ENCODE measurements at regions not wholly inside any gene's neighbourhood (a gene's known extent, or its start where the extent isn't known, plus 50 kb on each side); places are given as distances from the start of the nearest gene placed in this dataset.

DNA sequence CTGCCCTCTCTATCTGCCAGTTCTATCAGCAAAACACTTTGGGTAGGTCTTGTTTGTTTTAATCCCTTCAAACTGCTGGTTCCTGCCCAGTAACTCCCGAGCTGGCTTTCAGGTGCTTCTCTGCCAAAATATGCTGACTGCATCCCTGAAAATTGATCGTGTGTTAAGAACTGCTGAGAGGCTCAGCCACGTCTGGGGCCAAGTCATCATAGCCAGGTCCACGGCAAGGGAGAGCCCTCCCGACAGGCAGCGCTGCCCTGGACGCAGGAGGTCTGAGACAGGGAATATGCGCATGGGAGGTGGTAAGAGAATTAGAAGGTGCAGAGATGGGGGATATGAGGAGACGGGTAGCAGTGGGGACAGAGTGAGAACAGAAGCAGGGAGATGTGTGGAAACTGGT is 179.7 kb upstream of the TOPAZ1 start:
- TF ChIP-seq EZH2 (IDR thresholded peaks at IDR 0.05; ENCODE audit: low read length) = no peak
- TF ChIP-seq, protein P1, sequence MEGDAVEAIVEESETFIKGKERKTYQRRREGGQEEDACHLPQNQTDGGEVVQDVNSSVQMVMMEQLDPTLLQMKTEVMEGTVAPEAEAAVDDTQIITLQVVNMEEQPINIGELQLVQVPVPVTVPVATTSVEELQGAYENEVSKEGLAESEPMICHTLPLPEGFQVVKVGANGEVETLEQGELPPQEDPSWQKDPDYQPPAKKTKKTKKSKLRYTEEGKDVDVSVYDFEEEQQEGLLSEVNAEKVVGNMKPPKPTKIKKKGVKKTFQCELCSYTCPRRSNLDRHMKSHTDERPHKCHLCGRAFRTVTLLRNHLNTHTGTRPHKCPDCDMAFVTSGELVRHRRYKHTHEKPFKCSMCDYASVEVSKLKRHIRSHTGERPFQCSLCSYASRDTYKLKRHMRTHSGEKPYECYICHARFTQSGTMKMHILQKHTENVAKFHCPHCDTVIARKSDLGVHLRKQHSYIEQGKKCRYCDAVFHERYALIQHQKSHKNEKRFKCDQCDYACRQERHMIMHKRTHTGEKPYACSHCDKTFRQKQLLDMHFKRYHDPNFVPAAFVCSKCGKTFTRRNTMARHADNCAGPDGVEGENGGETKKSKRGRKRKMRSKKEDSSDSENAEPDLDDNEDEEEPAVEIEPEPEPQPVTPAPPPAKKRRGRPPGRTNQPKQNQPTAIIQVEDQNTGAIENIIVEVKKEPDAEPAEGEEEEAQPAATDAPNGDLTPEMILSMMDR (optimal IDR thresholded peaks at IDR 0.05 in 1 of 3, IDR thresholded peaks at IDR 0.05 in 1 of 3, conservative IDR thresholded peaks at IDR 0.05 in 1 of 3; ENCODE audit: extremely low read depth in 1 of 3, insufficient read depth in 2 of 3, low read length in 3 of 3) = no peak

All from keratinocyte (primary cell).